ENCODE measurements at regions not wholly inside any gene's neighbourhood (a gene's known extent, or its start where the extent isn't known, plus 50 kb on each side); places are given as distances from the start of the nearest gene placed in this dataset.

- no TSS peak for BruUV-seq (replicated peaks)
- no peak overlapping the region for H3K27ac Mint-ChIP-seq (ENCODE audit: unreplicated experiment)
- H3K4me1 Mint-ChIP-seq (ENCODE audit: low read depth, unreplicated experiment): no peaks in the 10 kb centered on the region
- DNase-seq: no peak
- H3K27me3 Mint-ChIP-seq (ENCODE audit: unreplicated experiment): peaks cover 96% of the 10 kb centered on the region
- no peaks in the 10 kb centered on the region for H3K9me3 Mint-ChIP-seq (ENCODE audit: low read depth, unreplicated experiment)
- intact Hi-C loops (cut with micrococcal nuclease; ENCODE audit: unreplicated experiment): no loop called here
- H3K4me3 Mint-ChIP-seq (ENCODE audit: low read depth, unreplicated experiment): no peak overlapping the region
- TF ChIP-seq, protein P1, sequence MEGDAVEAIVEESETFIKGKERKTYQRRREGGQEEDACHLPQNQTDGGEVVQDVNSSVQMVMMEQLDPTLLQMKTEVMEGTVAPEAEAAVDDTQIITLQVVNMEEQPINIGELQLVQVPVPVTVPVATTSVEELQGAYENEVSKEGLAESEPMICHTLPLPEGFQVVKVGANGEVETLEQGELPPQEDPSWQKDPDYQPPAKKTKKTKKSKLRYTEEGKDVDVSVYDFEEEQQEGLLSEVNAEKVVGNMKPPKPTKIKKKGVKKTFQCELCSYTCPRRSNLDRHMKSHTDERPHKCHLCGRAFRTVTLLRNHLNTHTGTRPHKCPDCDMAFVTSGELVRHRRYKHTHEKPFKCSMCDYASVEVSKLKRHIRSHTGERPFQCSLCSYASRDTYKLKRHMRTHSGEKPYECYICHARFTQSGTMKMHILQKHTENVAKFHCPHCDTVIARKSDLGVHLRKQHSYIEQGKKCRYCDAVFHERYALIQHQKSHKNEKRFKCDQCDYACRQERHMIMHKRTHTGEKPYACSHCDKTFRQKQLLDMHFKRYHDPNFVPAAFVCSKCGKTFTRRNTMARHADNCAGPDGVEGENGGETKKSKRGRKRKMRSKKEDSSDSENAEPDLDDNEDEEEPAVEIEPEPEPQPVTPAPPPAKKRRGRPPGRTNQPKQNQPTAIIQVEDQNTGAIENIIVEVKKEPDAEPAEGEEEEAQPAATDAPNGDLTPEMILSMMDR (IDR thresholded peaks at IDR 0.05; ENCODE audit: unreplicated experiment): no peak
- H3K36me3 Mint-ChIP-seq (ENCODE audit: insufficient read depth, unreplicated experiment): peaks cover 6% of the 10 kb centered on the region
- CTCF ChIA-PET: no interaction called here
These were observed 74.4 kb upstream of the GALNT9 start for GRCh38 chr12:132403636-132404434.

- CTCF ChIA-PET: no interaction called here
- H3K9me3 Mint-ChIP-seq (ENCODE audit: low read depth, unreplicated experiment): no peaks in the 10 kb centered on the region
- H3K4me3 Mint-ChIP-seq (ENCODE audit: low read depth, unreplicated experiment): no peak overlapping the region
- intact Hi-C loops (cut with micrococcal nuclease; ENCODE audit: unreplicated experiment): no loop called here
- H3K36me3 Mint-ChIP-seq (ENCODE audit: insufficient read depth, unreplicated experiment): peaks cover 6% of the 10 kb centered on the region
- peaks cover 96% of the 10 kb centered on the region for H3K27me3 Mint-ChIP-seq (ENCODE audit: unreplicated experiment)
- no peaks in the 10 kb centered on the region for H3K4me1 Mint-ChIP-seq (ENCODE audit: low read depth, unreplicated experiment)
- no peak overlapping the region for H3K27ac Mint-ChIP-seq (ENCODE audit: unreplicated experiment)
- TF ChIP-seq, protein P1 (IDR thresholded peaks at IDR 0.05; ENCODE audit: unreplicated experiment): no peak
- no peak for DNase-seq
- BruUV-seq (replicated peaks): no TSS peak
These were observed 73.5 kb upstream of the GALNT9 start for GRCh38 chr12:132402831-132403416.

- TF ChIP-seq, protein P1 (IDR thresholded peaks at IDR 0.05; ENCODE audit: unreplicated experiment): no peak
- DNase-seq: no peak
- Mint-ChIP-seq H3K4me1 (ENCODE audit: low read depth, unreplicated experiment) (no peaks in the 10 kb centered on the region), H3K4me3 (ENCODE audit: low read depth, unreplicated experiment) (no peak overlapping the region), H3K36me3 (ENCODE audit: insufficient read depth, unreplicated experiment) (peaks cover 3% of the 10 kb centered on the region), H3K27me3 (ENCODE audit: unreplicated experiment) (peaks cover 96% of the 10 kb centered on the region), H3K9me3 (ENCODE audit: low read depth, unreplicated experiment) (no peaks in the 10 kb centered on the region), H3K27ac (ENCODE audit: unreplicated experiment) (no peak overlapping the region)
- BruUV-seq (replicated peaks): no TSS peak
- CTCF ChIA-PET: no interaction called here
- intact Hi-C loops (cut with micrococcal nuclease; ENCODE audit: unreplicated experiment): no loop called here
These were observed 72.6 kb upstream of the GALNT9 start for GRCh38 chr12:132401982-132402381.

- Mint-ChIP-seq H3K4me1 (ENCODE audit: low read depth, unreplicated experiment) (peaks cover 8% of the 10 kb centered on the region), H3K27ac (ENCODE audit: unreplicated experiment) (no peak overlapping the region), H3K36me3 (ENCODE audit: insufficient read depth, unreplicated experiment) (no peaks in the 10 kb centered on the region), H3K27me3 (ENCODE audit: unreplicated experiment) (peaks cover 94% of the 10 kb centered on the region), H3K9me3 (ENCODE audit: low read depth, unreplicated experiment) (no peaks in the 10 kb centered on the region), H3K4me3 (ENCODE audit: low read depth, unreplicated experiment) (no peak overlapping the region)
- intact Hi-C loops (cut with micrococcal nuclease; ENCODE audit: unreplicated experiment): no loop called here
- TF ChIP-seq, protein P1 (IDR thresholded peaks at IDR 0.05; ENCODE audit: unreplicated experiment): no peak
- BruUV-seq (replicated peaks): no TSS peak
- DNase-seq: no peak
- CTCF ChIA-PET: no interaction called here
These were observed 70.7 kb upstream of the GALNT9 start for GRCh38 chr12:132400011-132400641.

Measured in Calu3 (cell line).